Suprapubic skin (tissue), 4 donors: ENCODE measurements at regions not wholly inside any gene's neighbourhood (a gene's known extent, or its start where the extent isn't known, plus 50 kb on each side); places are given as distances from the start of the nearest gene placed in this dataset.

ENCODE experiments used
- DNase-seq, 2 donors: peaks; one replicate each; pipeline ENCODE4 v3.0.0-alpha.2; 2019; ENCODE audit warnings: low spot score in 2 of 2
- H3K27ac ChIP-seq: fragments of 200-600 bp; sonication (generic); one replicate; pipeline ENCODE4 v1.5.1; 2019
- H3K27me3 ChIP-seq: fragments of 200-600 bp; sonication (generic); one replicate; pipeline ENCODE4 v1.5.1; 2019
- H3K36me3 ChIP-seq: fragments of 200-600 bp; sonication (generic); one replicate; pipeline ENCODE4 v1.5.1; 2019
- H3K4me1 ChIP-seq: fragments of 200-600 bp; sonication (generic); one replicate; pipeline ENCODE4 v1.5.1; 2019
- H3K4me3 ChIP-seq: fragments of 200-600 bp; sonication (generic); one replicate; pipeline ENCODE4 v1.5.1; 2019; ENCODE audit warnings: mild to moderate bottlenecking
- H3K9me3 ChIP-seq: fragments of 200-600 bp; sonication (generic); one replicate; pipeline ENCODE4 v1.5.1; 2019
- CTCF ChIP-seq, 2 donors: fragments of 200-600 bp in 1 of 2; fragments of 450-650 bp in 1 of 2; sonication (generic) in 1 of 2; IDR thresholded peaks; one replicate each; pipeline ENCODE4 v1.5.1; 2016 to 2019; ENCODE audit warnings: antibody characterized with exemption in 2 of 2, mild to moderate bottlenecking in 1 of 2, moderate library complexity in 1 of 2
- EP300 ChIP-seq: sonication (generic); formaldehyde crosslinking; IDR thresholded peaks from one replicate; pipeline ENCODE4 v1.6.1; 2017; ENCODE audit warnings: antibody characterized with exemption
- POLR2A ChIP-seq, 2 donors: fragments of 450-650 bp; IDR thresholded peaks; one replicate each; pipeline ENCODE4 v1.6.1; 2017; ENCODE audit warnings: antibody characterized with exemption in 2 of 2, mild to moderate bottlenecking in 2 of 2, moderate library complexity in 2 of 2
- POLR2AphosphoS5 ChIP-seq, 3 donors: sonication (generic); formaldehyde crosslinking; IDR thresholded peaks; one replicate each; pipeline ENCODE4 v1.6.1; 2017; ENCODE audit warnings: antibody characterized with exemption in 3 of 3
- WGBS: methylation state at CpG from one replicate; pipeline ENCODE4 v1.1.5; 2018; 5-methylcytosine and 5-hydroxymethylcytosine counted together

- 81% methylated on average over 2 of the region's 2 CpGs for WGBS
- H3K4me1 ChIP-seq = no peaks in the 10 kb centered on the region
- H3K36me3 ChIP-seq = no peaks in the 10 kb centered on the region
- H3K27ac ChIP-seq = no peak overlapping the region
- H3K27me3 ChIP-seq = peaks cover 5% of the 10 kb centered on the region
- H3K4me3 ChIP-seq = no peak overlapping the region
- DNase-seq = no peak
- no peaks in the 10 kb centered on the region for H3K9me3 ChIP-seq
- TF ChIP-seq CTCF (IDR thresholded peaks at IDR 0.05) (no peak), POLR2AphosphoS5 (IDR thresholded peaks at IDR 0.05) (no peak), EP300 (no peak), POLR2A (IDR thresholded peaks at IDR 0.05) (no peak)
Measured at GRCh38 chr10:128784444-128784843, 658.2 kb upstream of the MKI67 start.

- WGBS = 87% methylated on average over 9 of the region's 9 CpGs
- TF ChIP-seq CTCF (IDR thresholded peaks at IDR 0.05) (no peak), POLR2A (IDR thresholded peaks at IDR 0.05) (no peak), POLR2AphosphoS5 (IDR thresholded peaks at IDR 0.05) (no peak), EP300 (no peak)
- Histone ChIP-seq H3K4me3 (no peak overlapping the region), H3K36me3 (no peaks in the 10 kb centered on the region), H3K27me3 (no peaks in the 10 kb centered on the region), H3K27ac (no peak overlapping the region), H3K4me1 (no peaks in the 10 kb centered on the region), H3K9me3 (no peaks in the 10 kb centered on the region)
- no peak for DNase-seq
Measured at GRCh38 chr10:128792426-128793140, 666.4 kb upstream of the MKI67 start.

GRCh38 chr10:128793726-128794655, 667.8 kb upstream of the MKI67 start:
- 91% methylated on average over 10 of the region's 10 CpGs for WGBS
- no peaks in the 10 kb centered on the region for H3K4me1 ChIP-seq
- no peaks in the 10 kb centered on the region for H3K36me3 ChIP-seq
- H3K4me3 ChIP-seq = no peak overlapping the region
- DNase-seq = no peak
- H3K27ac ChIP-seq = no peak overlapping the region
- H3K27me3 ChIP-seq = no peaks in the 10 kb centered on the region
- H3K9me3 ChIP-seq = no peaks in the 10 kb centered on the region
- no peak for TF ChIP-seq EP300
- no peak for TF ChIP-seq POLR2AphosphoS5 (IDR thresholded peaks at IDR 0.05)
- no peak for TF ChIP-seq POLR2A (IDR thresholded peaks at IDR 0.05)
- no peak for TF ChIP-seq CTCF (IDR thresholded peaks at IDR 0.05)

DNA sequence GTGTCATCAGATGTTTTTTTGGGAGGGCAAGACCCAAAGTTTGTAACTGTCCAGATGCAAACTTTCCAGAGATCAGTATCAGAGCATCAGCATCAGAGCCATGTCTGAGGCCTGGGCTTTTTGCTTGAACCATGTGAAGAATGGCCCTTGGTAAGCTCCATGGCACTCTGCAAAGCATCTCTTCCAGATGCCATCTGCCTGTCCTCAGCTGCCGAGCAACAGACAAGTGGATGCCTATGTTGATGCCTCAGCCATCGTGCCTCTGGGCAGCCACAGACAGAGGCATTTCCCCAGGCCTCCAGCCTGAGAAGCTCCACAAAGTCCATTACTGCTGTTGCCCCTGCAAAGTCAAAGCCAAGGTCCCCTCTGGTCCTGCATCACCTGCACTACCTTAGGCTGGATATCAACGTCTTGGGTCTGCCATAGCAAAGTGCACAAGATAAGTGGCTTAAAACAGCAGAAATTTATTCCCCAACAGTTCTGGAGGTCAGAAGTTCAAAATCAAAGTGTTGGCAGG, 670.2 kb upstream of the MKI67 start:
- Histone ChIP-seq H3K4me3 (no peak overlapping the region), H3K27me3 (no peaks in the 10 kb centered on the region), H3K27ac (no peak overlapping the region), H3K36me3 (no peaks in the 10 kb centered on the region), H3K9me3 (no peaks in the 10 kb centered on the region), H3K4me1 (no peaks in the 10 kb centered on the region)
- TF ChIP-seq POLR2A (IDR thresholded peaks at IDR 0.05) (no peak), CTCF (IDR thresholded peaks at IDR 0.05) (no peak), EP300 (no peak), POLR2AphosphoS5 (IDR thresholded peaks at IDR 0.05) (no peak)
- 88% methylated on average over 2 of the region's 3 CpGs for WGBS
- no peak for DNase-seq

- Histone ChIP-seq H3K27ac (no peak overlapping the region), H3K4me3 (no peak overlapping the region), H3K4me1 (no peaks in the 10 kb centered on the region), H3K27me3 (no peaks in the 10 kb centered on the region), H3K36me3 (no peaks in the 10 kb centered on the region), H3K9me3 (no peaks in the 10 kb centered on the region)
- DNase-seq = no peak
- 92% methylated on average over 4 of the region's 4 CpGs for WGBS
- no peak for TF ChIP-seq POLR2AphosphoS5 (IDR thresholded peaks at IDR 0.05)
- no peak for TF ChIP-seq CTCF (IDR thresholded peaks at IDR 0.05)
- TF ChIP-seq POLR2A (IDR thresholded peaks at IDR 0.05) = no peak
- no peak for TF ChIP-seq EP300
Measured at GRCh38 chr10:128802062-128802461, 665.0 kb upstream of the MGMT start.
